GM18868 (cell line): ENCODE measurements at regions not wholly inside any gene's neighbourhood (a gene's known extent, or its start where the extent isn't known, plus 50 kb on each side); places are given as distances from the start of the nearest gene placed in this dataset.

Experiments used
- ATAC-seq: cut with Tn5 transposase; IDR thresholded peaks from one replicate; pipeline ENCODE4 v1.9.1; 2021; ENCODE audit warnings: mild to moderate bottlenecking, moderate library complexity; ENCODE audit not compliant: unreplicated experiment

DNA sequence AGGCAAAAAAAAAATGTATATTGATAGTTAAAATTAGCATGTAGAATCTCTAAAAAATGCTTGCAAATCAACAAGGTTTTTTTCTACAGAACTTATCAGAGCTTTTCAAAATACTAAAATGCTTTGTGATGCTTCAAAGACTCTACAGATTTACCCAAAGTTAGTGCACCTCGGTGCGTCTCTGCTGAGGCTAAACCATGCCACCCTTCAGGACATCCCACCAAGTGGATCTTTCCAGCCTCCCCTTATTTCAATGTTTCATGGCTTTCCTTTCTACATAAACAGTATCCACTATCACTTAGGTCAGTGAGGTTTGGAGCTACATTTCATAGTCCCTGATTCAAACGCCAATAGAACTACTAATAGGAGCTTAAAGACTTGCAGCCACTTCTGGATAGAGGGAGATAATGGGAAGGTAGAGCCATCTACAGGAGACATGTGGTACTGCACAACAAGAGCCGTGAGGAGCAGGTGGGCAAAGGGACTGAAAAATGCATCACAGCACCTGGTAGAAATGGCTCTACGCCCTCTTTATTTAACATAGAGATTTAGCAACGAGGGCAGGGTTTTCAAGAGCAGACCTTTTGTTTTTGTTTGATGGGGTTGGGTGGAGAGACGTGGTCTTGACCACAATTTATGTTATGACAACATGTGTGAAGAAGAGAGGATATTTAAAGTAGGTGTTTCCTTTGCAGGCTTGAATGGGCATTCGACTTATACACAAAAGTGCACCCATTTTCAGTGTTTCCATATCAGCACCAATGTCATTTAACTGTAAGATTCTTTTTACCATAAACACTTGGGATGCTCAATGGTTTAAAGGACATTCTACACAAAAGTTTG is 56.1 kb upstream of the SLC35G4 start:
- peak; percentile 60 for ATAC-seq

DNA sequence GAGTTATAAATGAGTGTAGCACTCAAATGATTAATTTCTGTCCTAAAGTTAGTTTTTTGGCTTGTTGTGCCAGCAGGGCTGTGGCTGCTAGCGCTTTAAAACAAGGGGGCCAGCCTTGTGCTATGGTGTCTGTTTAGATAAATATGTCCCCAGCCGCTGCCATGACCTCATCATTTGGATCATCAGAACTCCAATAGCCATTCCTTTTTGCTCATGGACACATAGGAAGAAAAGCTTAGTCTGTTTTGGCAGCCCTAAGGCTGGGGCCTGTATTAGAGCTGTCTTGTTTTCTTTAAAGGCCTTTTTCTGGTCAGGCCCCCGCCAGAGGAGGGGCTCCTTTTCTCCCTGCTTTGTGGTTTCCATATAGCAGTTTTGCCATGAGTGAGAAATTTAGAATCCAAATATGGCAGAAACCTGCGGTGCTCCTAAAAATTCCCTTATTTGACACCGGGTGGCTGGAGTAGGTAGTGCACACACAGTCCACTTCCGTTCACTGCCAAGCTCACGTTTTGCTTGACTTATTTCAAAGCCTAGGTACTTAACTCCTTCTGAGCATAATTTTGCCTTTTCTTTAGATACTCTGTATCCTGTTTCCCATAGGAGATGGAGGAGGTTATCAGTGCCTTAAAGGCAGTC is 60.4 kb upstream of the SLC35G4 start:
- ATAC-seq = no peak

DNA sequence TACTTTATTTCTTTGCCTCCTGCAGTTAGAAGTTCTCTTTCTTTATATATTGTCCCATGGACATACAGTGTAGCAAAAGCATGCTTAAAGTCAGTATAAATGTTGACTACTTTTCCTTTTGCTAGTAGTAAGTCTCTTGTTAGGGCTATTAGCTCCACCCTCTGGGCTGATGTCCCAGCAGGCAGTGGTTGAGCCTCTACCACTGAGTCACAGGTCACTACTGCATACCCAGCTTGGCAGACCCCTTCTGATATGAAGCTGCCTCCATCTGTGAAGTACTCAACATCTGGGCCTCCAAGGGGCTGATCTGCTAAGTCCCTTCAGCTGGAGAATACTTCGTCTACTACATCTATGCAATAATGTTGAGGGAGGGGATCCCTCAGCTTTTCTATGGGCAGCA is 61.0 kb upstream of the SLC35G4 start:
- no peak for ATAC-seq

DNA sequence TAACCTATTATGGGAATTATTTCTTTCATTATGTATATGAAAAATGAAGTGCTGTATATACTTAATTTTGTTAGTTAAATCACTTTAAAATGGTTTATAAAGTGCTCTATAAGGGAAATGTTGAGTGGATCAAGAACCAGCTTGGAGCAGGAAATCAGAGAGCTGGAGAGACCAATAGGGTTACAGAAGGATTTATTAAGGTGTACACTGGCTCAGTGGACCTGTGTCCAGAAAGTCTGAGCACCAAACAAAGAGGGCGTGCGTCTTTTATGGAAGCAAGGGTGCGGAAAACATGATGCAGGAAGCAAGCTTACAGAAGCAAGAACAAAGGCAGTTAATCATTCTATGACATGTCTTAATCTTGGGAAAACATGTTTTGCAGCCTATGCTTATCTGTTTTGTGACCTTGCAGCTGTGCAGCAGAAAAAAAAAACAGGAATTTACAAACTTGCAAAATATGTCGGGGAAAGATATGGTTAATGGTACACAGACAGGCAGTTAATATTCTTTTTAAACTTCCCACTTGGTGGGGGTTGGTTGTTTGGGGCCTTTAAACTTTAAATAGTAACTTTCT is 65.2 kb upstream of the SLC35G4 start:
- no peak for ATAC-seq

DNA sequence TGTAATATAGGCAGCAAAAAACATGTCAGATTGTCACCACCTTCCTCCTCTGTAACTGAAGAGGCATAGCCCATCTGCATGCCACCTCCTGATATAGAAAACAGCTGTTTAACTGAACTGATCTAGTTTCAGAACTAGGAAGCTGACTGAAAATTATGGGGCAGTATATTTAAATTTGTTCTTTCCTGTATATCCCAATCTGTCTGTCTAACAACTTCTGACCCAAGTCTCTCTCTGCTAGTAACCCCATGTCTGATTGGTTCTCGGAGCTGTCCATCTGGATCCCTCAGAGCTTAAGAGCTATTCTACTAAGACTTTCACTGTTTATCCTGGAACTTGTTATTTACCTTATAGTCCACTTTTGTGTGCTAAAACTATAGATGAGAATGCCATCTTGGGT is 68.2 kb upstream of the SLC35G4 start:
- no peak for ATAC-seq

DNA sequence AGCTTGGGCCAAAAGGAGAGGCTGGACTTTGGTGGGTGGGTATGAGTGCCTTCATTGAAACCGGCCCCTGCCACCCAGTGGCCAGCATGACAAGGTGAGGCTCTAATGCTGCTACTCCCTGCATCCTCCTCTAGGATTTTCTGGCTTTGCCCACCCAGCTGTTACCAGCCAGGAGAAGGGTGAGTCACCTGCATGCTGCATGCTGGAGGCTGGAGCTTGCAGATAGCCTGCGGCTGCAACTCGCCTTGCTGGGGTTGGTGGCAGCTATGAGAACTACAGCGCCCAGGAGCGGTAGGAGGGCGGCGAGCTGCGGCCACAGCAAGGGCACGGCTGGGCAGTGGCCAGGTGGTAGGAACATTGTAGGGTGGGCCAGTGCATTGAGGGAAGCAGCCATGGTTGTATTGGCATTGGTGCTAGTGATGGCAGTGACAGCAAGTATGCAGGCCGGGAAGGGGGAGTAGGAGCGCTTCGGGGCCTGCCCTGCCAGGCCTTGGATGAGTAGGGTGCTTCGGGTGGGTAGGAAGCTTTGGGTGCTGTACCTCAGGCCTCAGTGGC is 75.4 kb upstream of the SLC35G4 start:
- ATAC-seq = no peak

DNA sequence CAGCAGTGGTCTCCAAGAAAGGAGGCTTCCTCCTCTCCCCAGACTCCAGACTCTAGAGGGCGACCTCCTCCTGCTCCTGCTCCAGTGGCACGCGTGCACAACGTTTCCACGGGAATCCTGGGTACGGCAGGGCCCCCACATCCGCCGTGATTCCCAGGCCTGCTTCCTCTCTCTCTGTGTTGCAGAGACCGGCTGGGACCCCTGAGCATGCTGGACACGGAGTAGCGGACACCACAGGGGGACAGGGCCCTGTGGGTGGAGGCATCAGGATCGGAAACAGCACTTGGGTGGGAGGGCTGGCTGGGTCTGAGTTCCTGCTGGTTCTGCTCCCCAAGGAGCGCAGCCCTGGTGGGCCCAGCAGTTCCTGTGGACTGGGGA is 75.9 kb upstream of the SLC35G4 start:
- no peak for ATAC-seq

DNA sequence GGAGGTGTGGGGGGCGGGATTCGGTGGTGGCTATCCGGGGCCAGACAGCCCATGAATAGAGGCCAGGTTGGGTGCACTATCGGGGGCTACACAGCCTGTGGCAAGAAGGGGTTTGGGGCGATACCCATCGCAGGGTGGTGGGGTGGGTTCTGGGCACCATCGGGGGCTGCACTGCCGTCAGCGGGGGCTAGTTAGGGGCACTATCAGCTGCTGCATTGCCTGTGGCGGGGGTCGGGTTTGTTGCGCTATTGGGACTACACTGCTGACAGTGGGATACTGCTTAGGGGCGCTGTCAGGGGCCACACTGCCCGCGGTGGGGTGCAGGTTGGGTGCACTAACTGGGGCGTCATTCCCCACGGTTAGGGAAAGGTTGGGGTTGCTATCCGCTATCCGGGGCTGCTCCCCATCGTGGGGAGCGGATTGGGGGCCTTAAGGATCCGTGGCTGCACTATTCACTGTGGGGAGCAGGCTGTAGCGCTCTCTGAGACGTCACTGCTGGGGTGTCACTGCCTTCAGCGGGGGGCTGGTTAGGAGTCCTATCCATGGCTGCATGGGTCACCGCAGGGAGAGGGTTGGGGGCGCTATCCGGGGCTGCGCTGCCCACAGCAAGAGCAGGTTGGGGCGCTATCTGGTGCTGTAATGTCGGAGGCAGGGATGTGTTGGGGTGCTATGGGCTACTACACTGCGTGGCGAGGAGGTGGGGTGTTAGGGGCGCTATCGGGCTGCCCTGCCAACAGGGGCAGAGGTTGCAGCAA is 76.5 kb upstream of the SLC35G4 start:
- ATAC-seq = no peak

DNA sequence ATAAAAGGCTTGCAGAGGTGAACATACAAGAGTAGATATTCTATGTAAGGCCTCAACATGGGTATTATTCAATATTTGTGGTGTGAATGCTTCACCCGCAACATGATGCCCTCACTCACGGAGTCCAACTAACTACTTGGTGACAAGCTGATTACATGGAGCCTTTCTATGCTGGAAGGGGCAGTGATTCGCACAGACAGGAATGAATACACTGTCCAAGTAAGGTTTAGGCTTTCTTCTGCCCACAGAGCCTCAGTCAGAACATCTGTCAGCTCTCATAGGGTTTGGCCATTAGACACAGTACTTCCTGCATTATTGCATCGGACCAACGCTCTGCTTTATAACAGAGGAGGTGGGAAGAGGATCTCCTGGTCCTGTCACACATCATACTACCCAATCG is 80.3 kb upstream of the SLC35G4 start:
- no peak for ATAC-seq

DNA sequence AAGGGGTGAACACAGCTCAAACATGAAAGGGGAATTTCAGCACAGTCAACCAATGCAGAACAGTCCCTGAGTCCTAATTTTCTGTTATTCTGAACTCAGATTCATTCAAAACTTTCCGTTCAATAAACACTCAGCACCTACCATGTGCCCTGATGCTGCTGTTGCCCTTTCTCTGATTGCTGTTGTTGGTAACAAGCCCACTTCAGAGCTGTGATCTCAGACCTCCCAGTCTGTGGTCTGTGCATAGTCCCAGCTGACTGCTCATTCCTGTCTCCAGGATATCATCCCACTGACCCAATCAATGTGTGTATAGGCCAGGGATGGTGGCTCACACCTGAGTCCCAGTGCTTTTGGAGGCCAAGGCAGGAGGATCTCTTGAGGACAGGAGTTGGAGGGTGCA is 82.7 kb upstream of the SLC35G4 start:
- no peak for ATAC-seq

DNA sequence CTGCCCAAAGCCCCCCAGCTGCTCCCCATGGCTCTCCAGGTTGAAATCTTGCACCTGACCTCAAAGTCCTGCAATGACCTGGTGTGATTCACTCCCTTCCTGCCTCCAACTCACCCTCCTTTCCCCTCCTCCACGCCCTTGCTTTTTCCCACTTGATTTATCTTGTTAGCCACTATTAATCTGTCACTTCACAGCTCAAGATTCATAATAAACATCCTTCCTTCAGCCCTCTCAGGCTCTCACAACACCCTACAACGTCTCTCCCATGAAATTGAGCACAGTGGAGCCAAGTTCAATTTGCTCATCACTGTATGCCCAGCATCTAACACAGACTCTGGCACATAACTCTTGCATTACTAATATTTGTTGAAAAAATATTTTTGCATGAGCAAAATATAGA is 85.6 kb upstream of the SLC35G4 start:
- ATAC-seq = no peak

DNA sequence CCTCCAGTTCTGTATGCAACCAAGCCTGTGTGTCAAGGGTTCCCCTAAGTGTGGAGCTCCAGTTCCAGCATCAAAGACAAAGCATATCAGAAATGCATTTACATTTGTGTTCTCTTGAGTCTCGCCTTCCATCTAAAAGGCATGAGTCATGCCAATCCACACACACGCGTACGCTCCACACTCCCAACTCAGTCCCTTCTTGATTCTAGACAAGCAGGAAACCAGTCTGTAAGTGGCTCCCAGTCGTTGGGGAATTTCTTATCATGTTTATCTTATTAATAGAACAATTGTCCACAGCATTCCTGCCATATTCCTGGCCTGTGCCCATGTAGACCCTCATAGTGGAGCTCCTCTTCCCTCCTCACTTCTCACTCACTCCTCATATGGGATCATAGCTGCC is 86.4 kb upstream of the SLC35G4 start:
- no peak for ATAC-seq

DNA sequence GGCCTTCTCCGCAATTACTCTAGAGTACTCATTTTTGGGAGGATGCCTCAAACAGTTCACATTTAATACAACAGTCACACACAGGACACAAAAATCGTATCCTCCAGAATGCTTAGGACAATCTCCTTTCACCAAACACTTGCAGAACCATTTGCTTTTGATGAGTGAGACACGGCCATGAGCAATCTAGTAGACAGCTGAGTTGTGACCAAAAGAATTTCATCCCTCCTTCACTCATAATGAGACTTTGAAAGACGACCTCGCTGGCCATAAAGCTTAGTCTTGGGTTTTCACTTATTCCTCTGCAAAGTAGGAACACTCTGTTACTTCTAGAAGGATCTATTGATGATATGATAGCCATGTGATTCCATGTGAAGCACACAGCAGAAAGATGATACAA is 87.5 kb upstream of the SLC35G4 start:
- ATAC-seq = no peak

DNA sequence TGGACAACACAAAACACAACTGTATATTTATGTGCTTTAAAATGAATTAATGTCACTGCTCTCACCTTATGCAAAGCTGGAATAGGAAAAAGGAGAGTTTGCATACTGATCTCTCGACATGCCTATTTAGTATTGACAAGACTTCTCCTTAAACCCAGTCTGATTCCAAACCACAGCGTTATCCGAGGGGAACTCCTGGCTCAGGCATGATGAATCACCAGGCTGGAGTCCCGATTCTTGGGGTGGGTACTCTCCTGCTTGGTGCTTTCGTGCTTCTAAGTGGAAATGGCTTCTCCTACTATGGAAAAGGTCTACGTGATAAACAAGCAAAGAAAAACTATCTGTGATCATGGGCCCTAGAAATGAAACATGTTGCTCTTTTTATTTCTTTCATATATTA is 88.9 kb upstream of the SLC35G4 start:
- no peak for ATAC-seq

DNA sequence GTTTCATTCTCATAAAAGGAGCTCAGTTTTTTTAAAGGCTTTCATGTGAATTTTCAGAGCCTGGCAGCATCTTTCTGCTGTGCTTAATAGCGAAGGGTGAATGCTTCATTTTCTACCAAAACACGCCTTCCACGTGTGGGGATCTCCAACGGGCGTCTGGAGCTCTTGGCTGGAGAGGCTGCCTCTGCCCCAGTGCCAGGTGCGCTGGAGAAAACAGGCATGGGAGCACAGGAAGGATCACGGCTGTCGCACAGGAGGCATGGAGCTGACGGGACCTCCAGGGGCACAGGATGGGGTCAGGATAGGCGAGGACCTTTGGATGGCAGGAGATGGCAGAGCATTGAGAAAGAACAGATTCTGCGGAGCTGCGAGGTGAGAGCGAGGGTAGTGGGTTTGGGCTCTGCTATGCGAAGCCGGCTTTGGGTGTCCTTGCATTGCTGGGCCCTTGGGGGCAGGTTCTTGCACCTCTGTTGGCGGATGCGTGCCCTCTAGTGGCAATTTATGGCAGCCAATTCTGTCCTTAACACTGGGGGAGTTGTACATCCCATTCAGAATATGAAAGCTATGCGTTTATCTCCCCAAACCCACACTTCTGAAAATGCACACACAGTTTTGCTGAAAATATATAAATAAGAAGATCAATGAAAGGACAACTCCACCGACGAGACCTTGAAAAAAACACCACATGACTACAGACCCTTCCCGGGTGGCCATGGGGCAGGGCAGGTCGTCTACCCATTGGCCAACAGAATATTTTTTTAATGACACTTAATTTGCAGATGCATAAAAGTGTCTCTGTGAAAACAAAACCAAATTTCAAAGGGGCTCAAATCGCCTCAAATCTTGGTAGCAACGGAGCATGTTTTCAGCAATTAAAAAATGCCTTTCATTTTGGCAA is 90.4 kb upstream of the SLC35G4 start:
- peak; percentile 88 for ATAC-seq

DNA sequence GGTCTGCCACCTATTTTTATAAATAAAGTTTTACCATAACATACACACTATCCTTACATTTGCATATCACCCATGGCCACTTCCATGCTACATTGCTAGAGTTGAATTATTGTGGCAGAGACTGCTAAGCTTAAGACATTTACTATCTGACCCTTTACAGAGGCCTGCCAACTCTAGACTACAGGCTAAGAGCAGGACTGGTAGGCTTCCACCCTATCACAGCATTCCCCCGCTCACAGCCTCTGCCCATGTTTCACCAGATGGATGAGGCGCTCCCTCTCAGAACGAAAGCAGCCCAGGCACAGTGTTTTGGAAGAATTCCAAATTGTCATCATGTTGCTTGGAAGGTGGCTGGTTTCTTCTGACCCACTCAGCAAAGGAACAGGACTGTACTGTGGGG is 91.7 kb upstream of the SLC35G4 start:
- ATAC-seq = no peak

DNA sequence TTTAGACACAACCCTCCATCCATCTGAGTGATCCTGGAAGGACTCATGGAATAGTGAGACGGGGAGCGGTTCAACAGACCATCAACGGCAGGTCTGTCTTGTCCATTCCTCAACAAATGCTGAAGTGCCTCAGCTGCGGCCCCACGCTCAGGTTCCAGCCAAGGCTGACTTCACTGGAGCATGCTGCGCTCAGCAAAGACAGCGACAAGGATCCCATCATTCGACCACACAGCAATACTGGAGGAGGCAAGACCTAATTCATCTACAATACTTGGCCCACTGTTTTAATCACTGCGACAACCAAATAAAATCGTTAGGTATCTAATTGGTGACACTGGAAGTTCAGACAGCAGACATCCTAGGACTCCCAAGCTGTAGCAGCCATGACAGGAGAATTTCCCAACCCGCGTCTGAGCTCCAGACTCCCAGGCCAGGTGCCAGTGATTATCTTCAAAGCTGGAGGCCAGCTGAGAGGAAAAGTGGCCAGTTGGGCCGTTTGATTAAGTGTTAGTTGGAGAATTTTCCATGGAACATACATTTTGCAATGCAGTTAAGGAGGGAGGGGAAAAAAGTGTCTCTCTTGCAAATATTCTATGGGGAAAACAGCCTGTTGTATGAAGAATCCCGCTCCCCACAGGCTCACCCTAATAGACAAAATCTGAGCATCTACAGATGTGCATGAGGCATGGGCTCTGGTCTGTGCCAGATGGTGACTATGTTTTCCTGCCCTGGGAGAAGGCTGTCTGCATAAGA is 92.5 kb upstream of the SLC35G4 start:
- no peak for ATAC-seq

DNA sequence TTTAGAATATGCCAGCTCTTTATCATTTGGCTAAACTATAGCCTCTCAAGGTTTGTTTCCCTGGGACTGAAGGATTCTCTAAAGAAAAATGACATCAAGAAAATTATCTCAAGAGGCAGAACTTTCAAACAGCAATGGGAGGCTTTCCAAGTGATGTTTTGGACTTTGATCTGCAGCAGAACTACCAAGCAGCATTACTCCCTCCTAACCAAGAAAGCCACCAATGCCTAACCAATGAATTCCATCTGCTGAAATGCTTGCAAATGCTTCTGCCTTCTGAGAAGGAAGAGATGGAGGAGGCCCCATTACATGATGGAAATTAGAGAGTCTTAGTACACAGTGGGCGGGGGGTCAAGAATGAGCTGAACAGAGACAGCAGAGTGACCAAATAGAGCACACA is 95.1 kb upstream of the SLC35G4 start:
- no peak for ATAC-seq
